Upper lobe of left lung (tissue), 6 donors: ENCODE measurements at regions not wholly inside any gene's neighbourhood (a gene's known extent, or its start where the extent isn't known, plus 50 kb on each side); places are given as distances from the start of the nearest gene placed in this dataset.

Experiments used
- ATAC-seq, 2 donors: fragments of 200-7000 bp; cut with Tn5 transposase; one replicate each; pipeline ENCODE4 v1.9.1; 2022; ENCODE audit warnings: mild to moderate bottlenecking in 2 of 2, moderate library complexity in 2 of 2; ENCODE audit not compliant: low FRiP score in 2 of 2
- DNase-seq, 2 donors: peaks; one replicate each; pipeline ENCODE4 v3.0.0-alpha.2; 2019 to 2020
- H3K27ac ChIP-seq, 4 donors: fragments of 200-600 bp; sonication (generic); one replicate each; pipeline ENCODE4 v1.5.1; 2016 to 2019
- H3K27me3 ChIP-seq, 4 donors: fragments of 200-600 bp; sonication (generic); one replicate each; pipeline ENCODE4 v1.5.1; 2017 to 2019
- H3K36me3 ChIP-seq, 4 donors: fragments of 200-600 bp; sonication (generic); one replicate each; pipeline ENCODE4 v1.5.1; 2016 to 2019
- H3K4me1 ChIP-seq, 4 donors: fragments of 200-600 bp; sonication (generic); one replicate each; pipeline ENCODE4 v1.5.1; 2018 to 2019
- H3K4me3 ChIP-seq, 4 donors: fragments of 200-600 bp; sonication (generic); one replicate each; pipeline ENCODE4 v1.5.1; 2017 to 2019; ENCODE audit warnings: mild to moderate bottlenecking in 2 of 4, moderate library complexity in 1 of 4
- H3K9me3 ChIP-seq, 4 donors: fragments of 200-600 bp; sonication (generic); one replicate each; pipeline ENCODE4 v1.5.1; 2018 to 2019
- EP300 ChIP-seq, 4 donors: sonication (generic); formaldehyde crosslinking; IDR thresholded peaks; one replicate each; pipeline ENCODE4 v1.5.1; 2017; ENCODE audit warnings: antibody characterized with exemption in 4 of 4, control low read depth in 2 of 4
- POLR2A ChIP-seq, 4 donors: fragments of 450-650 bp; IDR thresholded peaks; one replicate each; pipeline ENCODE4 v1.5.1; 2016 to 2017; ENCODE audit warnings: antibody characterized with exemption in 4 of 4, mild to moderate bottlenecking in 2 of 4
- POLR2AphosphoS5 ChIP-seq, 2 donors: sonication (generic); formaldehyde crosslinking; IDR thresholded peaks; one replicate each; pipeline ENCODE4 v1.5.1; 2017; ENCODE audit warnings: antibody characterized with exemption in 2 of 2
- WGBS, 2 donors: methylation state at CpG; one replicate each; pipeline ENCODE4 v1.1.5; 2017 to 2018; 5-methylcytosine and 5-hydroxymethylcytosine counted together
- small RNA-seq, 4 donors: library from RNA; depleted of rRNA; stranded (forward); fragments of <200 nt; gene quantifications; one replicate each; pipeline ENCODE3, GENCODE V24; 2016
- TF ChIP-seq, protein P1 (sequence below), 6 experiments: fragments of 450-650 bp in 4 of 6; fragments of 200-600 bp in 2 of 6; sonication (generic) in 2 of 6; IDR thresholded peaks; one replicate each; pipeline ENCODE4 v1.5.1; 2016 to 2019; ENCODE audit warnings: antibody characterized with exemption in 6 of 6
- donor health status: DM: no; HTN: no; CAD: no; lungs with moderate emphysema.
- donor health status: DM: no; HTN: yes; CAD: no; lungs with severe emphysema.

DNA sequence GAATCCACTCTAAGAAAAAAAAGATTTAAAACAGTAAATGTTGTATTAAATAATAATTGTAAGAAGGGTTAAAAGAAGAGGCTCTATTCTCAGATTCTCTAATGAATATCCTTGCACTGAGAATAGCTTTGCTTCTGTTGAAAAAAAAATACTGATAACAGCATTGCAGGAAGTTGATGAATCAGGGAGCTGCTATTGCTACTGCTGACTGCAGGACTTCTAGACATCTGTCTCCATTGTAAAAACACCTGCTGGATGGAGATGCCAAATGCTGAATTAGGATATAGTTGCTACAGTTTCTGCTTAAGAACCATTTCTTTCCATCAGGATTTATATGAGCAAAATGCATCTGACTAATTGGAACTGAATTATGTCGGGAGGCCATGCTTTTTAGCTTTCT lies 50.3 kb upstream of the ANP32D start:
- WGBS, 2 donors: 76 to 80% methylated on average over 1 of the region's 1 CpG
- TF ChIP-seq, protein P1, sequence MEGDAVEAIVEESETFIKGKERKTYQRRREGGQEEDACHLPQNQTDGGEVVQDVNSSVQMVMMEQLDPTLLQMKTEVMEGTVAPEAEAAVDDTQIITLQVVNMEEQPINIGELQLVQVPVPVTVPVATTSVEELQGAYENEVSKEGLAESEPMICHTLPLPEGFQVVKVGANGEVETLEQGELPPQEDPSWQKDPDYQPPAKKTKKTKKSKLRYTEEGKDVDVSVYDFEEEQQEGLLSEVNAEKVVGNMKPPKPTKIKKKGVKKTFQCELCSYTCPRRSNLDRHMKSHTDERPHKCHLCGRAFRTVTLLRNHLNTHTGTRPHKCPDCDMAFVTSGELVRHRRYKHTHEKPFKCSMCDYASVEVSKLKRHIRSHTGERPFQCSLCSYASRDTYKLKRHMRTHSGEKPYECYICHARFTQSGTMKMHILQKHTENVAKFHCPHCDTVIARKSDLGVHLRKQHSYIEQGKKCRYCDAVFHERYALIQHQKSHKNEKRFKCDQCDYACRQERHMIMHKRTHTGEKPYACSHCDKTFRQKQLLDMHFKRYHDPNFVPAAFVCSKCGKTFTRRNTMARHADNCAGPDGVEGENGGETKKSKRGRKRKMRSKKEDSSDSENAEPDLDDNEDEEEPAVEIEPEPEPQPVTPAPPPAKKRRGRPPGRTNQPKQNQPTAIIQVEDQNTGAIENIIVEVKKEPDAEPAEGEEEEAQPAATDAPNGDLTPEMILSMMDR (IDR thresholded peaks at IDR 0.05): no peak
- no peak for TF ChIP-seq POLR2A (IDR thresholded peaks at IDR 0.05)
- no peak for TF ChIP-seq EP300 (IDR thresholded peaks at IDR 0.05)
- TF ChIP-seq POLR2AphosphoS5 (IDR thresholded peaks at IDR 0.05): no peak
- Histone ChIP-seq H3K9me3 (no peaks in the 10 kb centered on the region), H3K27ac (no peak overlapping the region), H3K27me3 (no peaks in the 10 kb centered on the region), H3K4me3 (no peak overlapping the region), H3K36me3 (no peaks in the 10 kb centered on the region), H3K4me1 (no peaks in the 10 kb centered on the region)
- ATAC-seq (no peak), DNase-seq (no peak)

Small RNA genes in the stretch of these regions (small RNA-seq; reads per million reads assigned to genes)
- 0 reads per million in 4 donors for gene OR8S21P
